Loucy (cell line): ENCODE measurements at regions not wholly inside any gene's neighbourhood (a gene's known extent, or its start where the extent isn't known, plus 50 kb on each side); places are given as distances from the start of the nearest gene placed in this dataset.

ENCODE experiments used
- EZH2phosphoT487 ChIP-seq: fragments of 200-600 bp; IDR thresholded peaks from 2 replicates; pipeline ENCODE4 v1.6.1; 2018; ENCODE audit warnings: antibody characterized with exemption, mild to moderate bottlenecking, moderate library complexity, borderline replicate concordance
- TF ChIP-seq, protein P1 (sequence below): fragments of 200-600 bp; sonication (generic); conservative IDR thresholded peaks from 2 replicates; pipeline ENCODE4 v1.5.1; 2014; ENCODE audit warnings: mild to moderate bottlenecking, antibody characterized with exemption, low read length

DNA sequence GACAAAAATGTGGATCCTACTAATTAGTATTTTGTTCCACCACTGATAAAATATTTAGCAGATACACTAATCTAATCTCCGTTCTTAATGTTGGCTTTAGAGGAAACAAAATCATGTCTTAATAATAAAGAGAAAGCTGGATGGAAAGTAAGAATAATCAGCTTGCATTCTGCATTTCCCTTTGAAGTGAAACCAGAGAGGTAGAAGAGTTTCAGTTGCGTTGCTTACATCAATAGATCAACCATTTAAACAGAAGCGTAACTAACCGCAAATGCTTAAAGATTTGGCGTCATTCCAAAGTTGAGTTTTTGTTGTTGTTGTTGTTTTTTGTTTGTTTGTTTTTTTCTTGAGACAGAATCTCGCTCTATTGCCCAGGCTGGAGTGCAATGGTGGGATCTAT, 168.9 kb downstream of the TRIML1 start:
- TF ChIP-seq, protein P1, sequence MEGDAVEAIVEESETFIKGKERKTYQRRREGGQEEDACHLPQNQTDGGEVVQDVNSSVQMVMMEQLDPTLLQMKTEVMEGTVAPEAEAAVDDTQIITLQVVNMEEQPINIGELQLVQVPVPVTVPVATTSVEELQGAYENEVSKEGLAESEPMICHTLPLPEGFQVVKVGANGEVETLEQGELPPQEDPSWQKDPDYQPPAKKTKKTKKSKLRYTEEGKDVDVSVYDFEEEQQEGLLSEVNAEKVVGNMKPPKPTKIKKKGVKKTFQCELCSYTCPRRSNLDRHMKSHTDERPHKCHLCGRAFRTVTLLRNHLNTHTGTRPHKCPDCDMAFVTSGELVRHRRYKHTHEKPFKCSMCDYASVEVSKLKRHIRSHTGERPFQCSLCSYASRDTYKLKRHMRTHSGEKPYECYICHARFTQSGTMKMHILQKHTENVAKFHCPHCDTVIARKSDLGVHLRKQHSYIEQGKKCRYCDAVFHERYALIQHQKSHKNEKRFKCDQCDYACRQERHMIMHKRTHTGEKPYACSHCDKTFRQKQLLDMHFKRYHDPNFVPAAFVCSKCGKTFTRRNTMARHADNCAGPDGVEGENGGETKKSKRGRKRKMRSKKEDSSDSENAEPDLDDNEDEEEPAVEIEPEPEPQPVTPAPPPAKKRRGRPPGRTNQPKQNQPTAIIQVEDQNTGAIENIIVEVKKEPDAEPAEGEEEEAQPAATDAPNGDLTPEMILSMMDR: no peak
- no peak for TF ChIP-seq EZH2phosphoT487
